H1 (cell line): ENCODE measurements at regions not wholly inside any gene's neighbourhood (a gene's known extent, or its start where the extent isn't known, plus 50 kb on each side); places are given as distances from the start of the nearest gene placed in this dataset.

Source experiments
- CTCF ChIA-PET: fragments of 300-600 bp; sonication (Branson Sonifier 250); formaldehyde crosslinking; loops from one replicate; lab custom pipeline; 2021; ENCODE audit not compliant: partially characterized antibody; lab: Charles Lee
- POLR2A ChIA-PET: fragments of 300-600 bp; sonication (Branson Sonifier 250); formaldehyde crosslinking; loops from one replicate; lab custom pipeline; 2021; ENCODE audit warnings: inconsistent platforms; ENCODE audit not compliant: partially characterized antibody; lab: Charles Lee
- DNase-seq, 2 experiments: peaks; one replicate each; pipeline versions ENCODE4 v3.0.0 to v3.0.0-alpha.2; 2010 to 2022; ENCODE audit warnings: low spot score in 2 of 2, low read depth in 1 of 2, mixed read lengths in 1 of 2
- FAIRE-seq: peaks from 2 replicates; lab custom pipeline; 2011; peaks lifted over from hg19 to GRCh38; lab: Jason Lieb, UNC
- H2AFZ ChIP-seq: 2 replicates; pipeline ENCODE4 v1.8.1; 2012; ENCODE audit warnings: low read length, inconsistent platforms
- H2AK5ac ChIP-seq: 2 replicates; pipeline ENCODE4 v1.6.1; 2013; ENCODE audit warnings: low read depth, low read length
- H2BK120ac ChIP-seq: replicated peaks from 2 replicates; pipeline ENCODE3; 2013; ENCODE audit warnings: low read depth, low read length, inconsistent platforms
- H2BK12ac ChIP-seq: 2 replicates; pipeline ENCODE4 v1.6.1; 2013; ENCODE audit warnings: low read depth, low read length
- H2BK15ac ChIP-seq: 2 replicates; pipeline ENCODE4 v1.6.1; 2013; ENCODE audit warnings: low read length
- H2BK20ac ChIP-seq: 2 replicates; pipeline ENCODE4 v1.6.1; 2013; ENCODE audit warnings: low read length
- H2BK5ac ChIP-seq: 2 replicates; pipeline ENCODE4 v1.6.1; 2013; ENCODE audit warnings: low read depth, low read length
- H3K14ac ChIP-seq: 2 replicates; pipeline ENCODE4 v1.6.1; 2013; ENCODE audit warnings: inconsistent platforms; ENCODE audit not compliant: insufficient read length
- H3K18ac ChIP-seq: 2 replicates; pipeline ENCODE4 v1.6.1; 2013; ENCODE audit warnings: low read length; ENCODE audit errors: extremely low read depth
- H3K23ac ChIP-seq: 2 replicates; pipeline ENCODE4 v1.6.1; 2013; ENCODE audit warnings: inconsistent platforms; ENCODE audit not compliant: insufficient read length
- H3K23me2 ChIP-seq: 2 replicates; pipeline ENCODE4 v1.6.1; 2013; ENCODE audit warnings: low read depth, low read length
- H3K27ac ChIP-seq: 2 replicates; pipeline ENCODE4 v1.6.1; 2011; ENCODE audit warnings: low read depth, low read length, inconsistent platforms
- H3K27me3 ChIP-seq, 4 experiments: replicated peaks in 1 of 4; 1 replicate in 1 of 4; 2 replicates in 3 of 4; pipeline versions ENCODE4 v1.6.1 to v1.8.1; 2011 to 2013; ENCODE audit warnings: low read length in 3 of 4, mild to moderate bottlenecking in 3 of 4, inconsistent platforms in 2 of 4, mixed read lengths in 2 of 4, moderate library complexity in 1 of 4; ENCODE audit not compliant: control insufficient read depth in 3 of 4, insufficient read depth in 3 of 4; ENCODE audit errors: extremely low read depth in 1 of 4
- H3K36me3 ChIP-seq, 4 experiments: 2 replicates each; pipeline versions ENCODE4 v1.6.1 to v1.8.1; 2011 to 2013; ENCODE audit warnings: mild to moderate bottlenecking in 4 of 4, low read length in 3 of 4, moderate library complexity in 2 of 4, control low read depth in 1 of 4, inconsistent platforms in 1 of 4; ENCODE audit not compliant: insufficient read depth in 4 of 4, control insufficient read depth in 2 of 4
- H3K4ac ChIP-seq: replicated peaks from 2 replicates; pipeline ENCODE3; 2013; ENCODE audit warnings: low read length, low read depth, mixed read lengths, inconsistent platforms; ENCODE audit not compliant: insufficient read length
- H3K4me1 ChIP-seq, 4 experiments: replicated peaks in 1 of 4; 1 replicate in 1 of 4; 2 replicates in 3 of 4; pipeline versions ENCODE4 v1.6.1 to v1.8.1; 2011 to 2013; ENCODE audit warnings: low read length in 3 of 4, inconsistent platforms in 2 of 4, mixed read lengths in 1 of 4; ENCODE audit not compliant: insufficient read depth in 4 of 4, control insufficient read depth in 3 of 4
- H3K4me2 ChIP-seq, 2 experiments: 2 replicates each; pipeline versions ENCODE4 v1.6.1 to v1.8.1; 2011 to 2013; ENCODE audit warnings: low read depth in 2 of 2, low read length in 2 of 2, control low read depth in 1 of 2, inconsistent platforms in 1 of 2, mild to moderate bottlenecking in 1 of 2; ENCODE audit not compliant: insufficient read depth in 1 of 2
- H3K4me3 ChIP-seq, 4 experiments: fragments of 200-600, 300-600 bp in 1 of 4; sonication (generic), shearing (Covaris generic), sonication (Bioruptor Twin) in 1 of 4; 2 replicates each; pipeline versions ENCODE4 v1.5.1 to v1.8.1; 2011 to 2016; ENCODE audit warnings: low read length in 4 of 4, low read depth in 3 of 4, control low read depth in 2 of 4, inconsistent platforms in 2 of 4, mild to moderate bottlenecking in 2 of 4, mixed read lengths in 1 of 4, moderate library complexity in 1 of 4; ENCODE audit not compliant: insufficient read depth in 2 of 4; ENCODE audit errors: extremely low read depth in 1 of 4
- H3K56ac ChIP-seq: replicated peaks from 2 replicates; pipeline ENCODE3; 2013; ENCODE audit warnings: low read depth, mild to moderate bottlenecking, mixed read lengths, low read length, inconsistent platforms; ENCODE audit not compliant: insufficient read length
- H3K79me1 ChIP-seq: 2 replicates; pipeline ENCODE4 v1.6.1; 2013; ENCODE audit warnings: low read depth, low read length, control low read depth
- H3K79me2 ChIP-seq, 2 experiments: 2 replicates each; pipeline versions ENCODE4 v1.6.1 to v1.8.1; 2012 to 2013; ENCODE audit warnings: low read length in 2 of 2, mild to moderate bottlenecking in 2 of 2, inconsistent platforms in 1 of 2; ENCODE audit not compliant: insufficient read depth in 2 of 2, control insufficient read depth in 1 of 2
- H3K9ac ChIP-seq, 4 experiments: replicated peaks in 1 of 4; 1 replicate in 1 of 4; 2 replicates in 3 of 4; pipeline versions ENCODE4 v1.6.1 to v1.8.1; 2011 to 2013; ENCODE audit warnings: low read depth in 3 of 4, low read length in 3 of 4, control low read depth in 2 of 4, mild to moderate bottlenecking in 2 of 4, moderate library complexity in 2 of 4, inconsistent platforms in 1 of 4; ENCODE audit errors: extremely low read depth in 1 of 4
- H3K9me3 ChIP-seq, 2 experiments: 2 replicates each; pipeline versions ENCODE4 v1.6.1 to v1.8.1; 2012 to 2013; ENCODE audit warnings: mild to moderate bottlenecking in 2 of 2, moderate library complexity in 2 of 2, control low read depth in 1 of 2, inconsistent platforms in 1 of 2, low read depth in 1 of 2, low read length in 1 of 2, mixed read lengths in 1 of 2; ENCODE audit not compliant: insufficient read depth in 2 of 2
- H4K20me1 ChIP-seq, 2 experiments: replicated peaks in 1 of 2; 2 replicates each; pipeline versions ENCODE3 to v1.8.1; 2011 to 2013; ENCODE audit warnings: inconsistent platforms in 2 of 2, low read length in 2 of 2, mild to moderate bottlenecking in 1 of 2; ENCODE audit not compliant: insufficient read depth in 2 of 2, control insufficient read depth in 1 of 2
- H4K5ac ChIP-seq: 2 replicates; pipeline ENCODE4 v1.6.1; 2013; ENCODE audit warnings: low read length, low read depth, mixed read lengths, inconsistent platforms; ENCODE audit not compliant: insufficient read length
- H4K8ac ChIP-seq: 2 replicates; pipeline ENCODE4 v1.8.0; 2013; ENCODE audit warnings: mild to moderate bottlenecking, moderate library complexity, low read length, inconsistent platforms; ENCODE audit not compliant: insufficient read depth; ENCODE audit errors: extremely low read depth
- H4K91ac ChIP-seq: replicated peaks from 2 replicates; pipeline ENCODE3; 2013; ENCODE audit warnings: low read length, mixed read lengths, inconsistent platforms; ENCODE audit not compliant: insufficient read length
- CEBPB ChIP-seq: IDR thresholded peaks from 2 replicates; pipeline ENCODE4 v1.6.1; 2012; ENCODE audit warnings: low read depth, low read length
- KDM5A ChIP-seq: fragments of 200-600 bp; IDR thresholded peaks from 2 replicates; pipeline ENCODE4 v1.7.1; 2012; ENCODE audit warnings: mild to moderate bottlenecking, low read length, inconsistent platforms, mixed read lengths
- POU5F1 ChIP-seq: IDR thresholded peaks from 2 replicates; pipeline ENCODE4 v1.6.1; 2011; ENCODE audit warnings: low read depth, mild to moderate bottlenecking, low read length, moderate library complexity
- RAD21 ChIP-seq, 2 experiments: IDR thresholded peaks in 1 of 2; conservative IDR thresholded peaks in 1 of 2; 2 replicates each; pipeline ENCODE4 v1.6.1; 2011; ENCODE audit warnings: low read depth in 2 of 2, low read length in 2 of 2, improper control_type of control experiment in 1 of 2, inconsistent platforms in 1 of 2, mild to moderate bottlenecking in 1 of 2, moderate library complexity in 1 of 2
- RNF2 ChIP-seq: fragments of 200-900, 300-1000 bp; sonication (generic); IDR thresholded peaks from 2 replicates; pipeline ENCODE4 v1.7.1; 2016; ENCODE audit warnings: borderline replicate concordance, low read depth, mild to moderate bottlenecking, antibody characterized with exemption, low read length; ENCODE audit not compliant: poor library complexity, severe bottlenecking; ENCODE audit errors: missing control alignments
- YY1 ChIP-seq: IDR thresholded peaks from 2 replicates; pipeline ENCODE4 v1.6.1; 2011; ENCODE audit warnings: low read depth, mild to moderate bottlenecking, low read length
- ZNF274 ChIP-seq: IDR thresholded peaks from 2 replicates; pipeline ENCODE4 v1.7.0; 2012; ENCODE audit warnings: low read length, borderline replicate concordance; ENCODE audit errors: extremely low read depth

- ChIA-PET CTCF (no interaction called here), POLR2A (no interaction called here)
- H3K4me2 ChIP-seq = no peak overlapping the region
- no peak overlapping the region for H2BK15ac ChIP-seq
- no peak overlapping the region for H4K8ac ChIP-seq
- H3K18ac ChIP-seq = no peak overlapping the region
- H4K20me1 ChIP-seq = no peaks in the 10 kb centered on the region
- no peak overlapping the region for H3K14ac ChIP-seq
- no peak overlapping the region for H2AFZ ChIP-seq
- no peak overlapping the region for H2BK5ac ChIP-seq
- H4K91ac ChIP-seq = no peak overlapping the region
- H2BK12ac ChIP-seq = no peak overlapping the region
- H4K5ac ChIP-seq = no peak overlapping the region
- no peaks in the 10 kb centered on the region for H3K79me1 ChIP-seq
- H3K9ac ChIP-seq = no peak overlapping the region
- H3K27me3 ChIP-seq = no peaks in the 10 kb centered on the region
- H3K9me3 ChIP-seq = no peaks in the 10 kb centered on the region
- no peak overlapping the region for H3K4me3 ChIP-seq
- H3K27ac ChIP-seq = no peak overlapping the region
- no peak overlapping the region for H2BK20ac ChIP-seq
- no peaks in the 10 kb centered on the region for H3K4me1 ChIP-seq
- no peak overlapping the region for H3K23ac ChIP-seq
- no peak for TF ChIP-seq RNF2
- no peak for TF ChIP-seq POU5F1
- no peak for TF ChIP-seq RAD21 (IDR thresholded peaks at IDR 0.05 in 1 of 2, conservative IDR thresholded peaks at IDR 0.05 in 1 of 2; ENCODE audit: low read depth in 2 of 2, low read length in 2 of 2)
- TF ChIP-seq KDM5A = no peak
- TF ChIP-seq YY1 = no peak
- TF ChIP-seq ZNF274 = no peak
- TF ChIP-seq CEBPB = no peak
- no peak overlapping the region for H2AK5ac ChIP-seq
- no peak overlapping the region for H3K4ac ChIP-seq
- no peak for DNase-seq
- no peak overlapping the region for H3K56ac ChIP-seq
- H3K79me2 ChIP-seq = no peaks in the 10 kb centered on the region
- H3K23me2 ChIP-seq = no peaks in the 10 kb centered on the region
- H3K36me3 ChIP-seq = no peaks in the 10 kb centered on the region
- H2BK120ac ChIP-seq = no peak overlapping the region
- no peak for FAIRE-seq
Measured at GRCh38 chr11:38766796-38767195, 2168.8 kb upstream of the RAG2 start.
